Endothelial cell of umbilical vein (primary cell): ENCODE measurements at regions not wholly inside any gene's neighbourhood (a gene's known extent, or its start where the extent isn't known, plus 50 kb on each side); places are given as distances from the start of the nearest gene placed in this dataset.

ENCODE experiments used
- BruUV-seq: library from RNA; stranded (reverse); fragments of 400-500 nt; replicated peaks from 2 replicates; lab custom pipeline; 2021; lab: Mats Ljungman, UMichigan
- CTCF ChIA-PET: fragments of 300-600, 350-600 bp; sonication (Branson Sonifier 250); formaldehyde crosslinking; loops from one replicate; lab custom pipeline; 2021; ENCODE audit warnings: antibody characterized with exemption, inconsistent platforms; lab: Charles Lee
- POLR2A ChIA-PET: fragments of 300-600, 350-600 bp; sonication (Branson Sonifier 250); formaldehyde crosslinking; loops from one replicate; lab custom pipeline; 2021; ENCODE audit warnings: antibody characterized with exemption, inconsistent platforms; lab: Charles Lee
- DNase-seq: peaks from one replicate; pipeline ENCODE4 v3.0.0-alpha.2; 2011; ENCODE audit warnings: low read depth, low spot score
- FAIRE-seq: peaks from 2 replicates; lab custom pipeline; 2011; peaks lifted over from hg19 to GRCh38; lab: Jason Lieb, UNC
- H2AFZ ChIP-seq: 2 replicates; pipeline ENCODE4 v1.6.0; 2012; ENCODE audit warnings: low read depth, low read length, control low read depth, inconsistent platforms
- H3K27ac ChIP-seq: 2 replicates; pipeline ENCODE4 v1.5.1; 2011; ENCODE audit warnings: low read depth, mild to moderate bottlenecking, control low read depth, low read length, moderate library complexity; ENCODE audit not compliant: insufficient read depth
- H3K27me3 ChIP-seq, 2 experiments: 2 replicates each; pipeline versions ENCODE4 v1.6.0 to v1.6.1; 2011; ENCODE audit warnings: low read length in 2 of 2, mixed read lengths in 1 of 2; ENCODE audit not compliant: control insufficient read depth in 2 of 2, insufficient read depth in 2 of 2
- H3K36me3 ChIP-seq, 2 experiments: 2 replicates in 1 of 2; 3 replicates in 1 of 2; pipeline ENCODE4 v1.5.1; 2011; ENCODE audit warnings: low read length in 2 of 2, mild to moderate bottlenecking in 1 of 2, moderate library complexity in 1 of 2; ENCODE audit not compliant: control insufficient read depth in 2 of 2, insufficient read depth in 2 of 2; ENCODE audit errors: extremely low read depth in 1 of 2
- H3K4me1 ChIP-seq: 3 replicates; pipeline ENCODE4 v1.5.1; 2011; ENCODE audit warnings: mild to moderate bottlenecking, low read length; ENCODE audit not compliant: control insufficient read depth, insufficient read depth; ENCODE audit errors: extremely low read depth
- H3K4me2 ChIP-seq: 2 replicates; pipeline ENCODE4 v1.6.1; 2011; ENCODE audit warnings: low read length, control low read depth, mixed read lengths; ENCODE audit not compliant: insufficient read depth
- H3K4me3 ChIP-seq, 3 experiments: fragments of 200-600 bp in 1 of 3; sonication (generic), shearing (Covaris generic) in 1 of 3; replicated peaks in 1 of 3; 2 replicates each; pipeline ENCODE4 v1.5.1; 2011 to 2016; ENCODE audit warnings: control low read depth in 3 of 3, low read length in 3 of 3, mild to moderate bottlenecking in 2 of 3, inconsistent platforms in 1 of 3, low read depth in 1 of 3, moderate library complexity in 1 of 3; ENCODE audit not compliant: insufficient read depth in 1 of 3
- H3K79me2 ChIP-seq: 2 replicates; pipeline ENCODE4 v1.6.0; 2012; ENCODE audit warnings: low read length, inconsistent platforms; ENCODE audit not compliant: control insufficient read depth, insufficient read depth
- H3K9ac ChIP-seq: replicated peaks from 2 replicates; pipeline ENCODE3; 2011; ENCODE audit warnings: low read length, control low read depth; ENCODE audit not compliant: insufficient read depth; ENCODE audit errors: extremely low read depth
- H3K9me1 ChIP-seq: replicated peaks from 3 replicates; pipeline ENCODE4 v1.6.0; 2011; ENCODE audit warnings: mild to moderate bottlenecking, low read length; ENCODE audit not compliant: control insufficient read depth, insufficient read depth; ENCODE audit errors: extremely low read depth
- H3K9me3 ChIP-seq: replicated peaks from 2 replicates; pipeline ENCODE4 v1.5.1; 2012; ENCODE audit warnings: low read length, inconsistent platforms; ENCODE audit not compliant: control insufficient read depth, insufficient read depth
- H4K20me1 ChIP-seq: replicated peaks from 2 replicates; pipeline ENCODE3; 2011; ENCODE audit warnings: mild to moderate bottlenecking, low read length; ENCODE audit not compliant: control insufficient read depth, insufficient read depth; ENCODE audit errors: extremely low read depth
- CTCF ChIP-seq, 2 donors: IDR thresholded peaks; 1 replicate in 1 of 2; 2 replicates in 1 of 2; pipeline ENCODE4 v1.5.1; 2011; ENCODE audit warnings: low read length in 2 of 2, mild to moderate bottlenecking in 2 of 2, moderate library complexity in 2 of 2, control low read depth in 1 of 2, inconsistent platforms in 1 of 2, low read depth in 1 of 2; ENCODE audit not compliant: insufficient read depth in 1 of 2; ENCODE audit errors: extremely low read depth in 1 of 2
- EZH2 ChIP-seq: IDR thresholded peaks from 2 replicates; pipeline ENCODE4 v1.6.1; 2012; ENCODE audit warnings: borderline replicate concordance, low read depth, mild to moderate bottlenecking, moderate library complexity, low read length, inconsistent platforms; ENCODE audit not compliant: severe bottlenecking
- FOS ChIP-seq: IDR thresholded peaks from 2 replicates; pipeline ENCODE4 v1.6.1; 2011; ENCODE audit warnings: mild to moderate bottlenecking, low read length, moderate library complexity, borderline replicate concordance; ENCODE audit not compliant: insufficient read depth
- GATA2 ChIP-seq: IDR thresholded peaks from 2 replicates; pipeline ENCODE4 v1.7.0; 2011; ENCODE audit warnings: low read depth, mild to moderate bottlenecking, moderate library complexity, mixed read lengths, low read length; ENCODE audit not compliant: insufficient read length, insufficient read depth
- JUN ChIP-seq: IDR thresholded peaks from 2 replicates; pipeline ENCODE4 v1.6.1; 2011; ENCODE audit warnings: borderline replicate concordance, low read depth; ENCODE audit not compliant: insufficient read length, insufficient read depth
- MYC ChIP-seq: IDR thresholded peaks from one replicate; pipeline ENCODE4 v1.6.1; 2011; ENCODE audit warnings: mild to moderate bottlenecking, low read depth, low read length
- POLR2A ChIP-seq: IDR thresholded peaks from 2 replicates; pipeline ENCODE4 v1.6.1; 2012; ENCODE audit warnings: low read depth, mild to moderate bottlenecking, control low read depth, low read length
- POLR2AphosphoS5 ChIP-seq: IDR thresholded peaks from 2 replicates; pipeline ENCODE4 v1.6.1; 2012; ENCODE audit warnings: low read depth, mild to moderate bottlenecking, control low read depth, low read length, moderate library complexity; ENCODE audit not compliant: insufficient read depth
- dilution Hi-C: fragments of 300-500 bp; cut with MboI; formaldehyde crosslinking; loops from one replicate; pipeline ENCODE4 v1.15.0; 2019; ENCODE audit warnings: low sequenced_read_pairs; ENCODE audit not compliant: extremely low pct_ligation_motif_present
- intact Hi-C: fragments of 100-400 bp; cut with micrococcal nuclease; formaldehyde crosslinking; loops from one replicate; pipeline ENCODE4 v1.10.0; 2022
- TF ChIP-seq, protein P1 (sequence below): IDR thresholded peaks from 2 replicates; pipeline ENCODE4 v1.6.1; 2011; ENCODE audit not compliant: insufficient read depth, insufficient read length

- Histone ChIP-seq H4K20me1 (no peaks in the 10 kb centered on the region), H3K9me1 (no peaks in the 10 kb centered on the region), H3K79me2 (no peaks in the 10 kb centered on the region), H3K36me3 (no peaks in the 10 kb centered on the region), H2AFZ (no peak overlapping the region), H3K4me3 (no peak overlapping the region), H3K9me3 (no peaks in the 10 kb centered on the region), H3K4me1 (no peaks in the 10 kb centered on the region), H3K27ac (no peak overlapping the region), H3K9ac (no peak overlapping the region), H3K27me3 (no peaks in the 10 kb centered on the region), H3K4me2 (no peak overlapping the region)
- DNase-seq (no peak), FAIRE-seq (no peak)
- ChIA-PET CTCF (no interaction called here), POLR2A (no interaction called here)
- no peak for TF ChIP-seq POLR2A
- no peak for TF ChIP-seq MYC
- TF ChIP-seq EZH2: no peak
- no peak for TF ChIP-seq CTCF (IDR thresholded peaks at IDR 0.05; ENCODE audit: extremely low read depth in 1 of 2, insufficient read depth in 1 of 2, low read depth in 1 of 2, low read length in 2 of 2)
- no peak for TF ChIP-seq FOS
- no peak for TF ChIP-seq JUN
- TF ChIP-seq, protein P1, sequence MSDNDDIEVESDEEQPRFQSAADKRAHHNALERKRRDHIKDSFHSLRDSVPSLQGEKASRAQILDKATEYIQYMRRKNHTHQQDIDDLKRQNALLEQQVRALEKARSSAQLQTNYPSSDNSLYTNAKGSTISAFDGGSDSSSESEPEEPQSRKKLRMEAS: no peak
- intact Hi-C loops (no loop called here), dilution Hi-C loops (no loop called here)
- no TSS peak for BruUV-seq
Measured at GRCh38 chr13:44149821-44150220, 223.8 kb upstream of the SERP2 start.

- Histone ChIP-seq H3K9me3 (no peaks in the 10 kb centered on the region), H3K4me2 (no peak overlapping the region), H3K4me3 (no peak overlapping the region), H2AFZ (no peak overlapping the region), H3K27me3 (no peaks in the 10 kb centered on the region), H3K4me1 (no peaks in the 10 kb centered on the region), H3K9me1 (no peaks in the 10 kb centered on the region), H3K36me3 (no peaks in the 10 kb centered on the region), H3K27ac (no peak overlapping the region), H3K9ac (no peak overlapping the region), H4K20me1 (no peaks in the 10 kb centered on the region), H3K79me2 (no peaks in the 10 kb centered on the region)
- DNase-seq (no peak), FAIRE-seq (no peak)
- no peak for TF ChIP-seq CTCF (IDR thresholded peaks at IDR 0.05; ENCODE audit: extremely low read depth in 1 of 2, insufficient read depth in 1 of 2, low read depth in 1 of 2, low read length in 2 of 2)
- no peak for TF ChIP-seq MYC
- TF ChIP-seq FOS: no peak
- no peak for TF ChIP-seq GATA2
- TF ChIP-seq, protein P1: no peak
- TF ChIP-seq POLR2A: no peak
- TF ChIP-seq JUN: no peak
- TF ChIP-seq EZH2: no peak
- TF ChIP-seq POLR2AphosphoS5: no peak
- ChIA-PET POLR2A (no interaction called here), CTCF (no interaction called here)
- dilution Hi-C loops: no loop called here
- intact Hi-C loops: no loop called here
- no TSS peak for BruUV-seq
Measured at GRCh38 chr13:44151474-44151873, 222.2 kb upstream of the SERP2 start.
